Right lobe of liver (tissue), 4 donors: ENCODE measurements at regions not wholly inside any gene's neighbourhood (a gene's known extent, or its start where the extent isn't known, plus 50 kb on each side); places are given as distances from the start of the nearest gene placed in this dataset.

Source experiments
- CTCF ChIP-seq, 4 donors: fragments of 200-600 bp in 3 of 4; fragments of 450-650 bp in 1 of 4; IDR thresholded peaks; one replicate each; pipeline versions ENCODE4 v1.5.1 to v1.8.0; 2016 to 2022; ENCODE audit warnings: antibody characterized with exemption in 4 of 4, mild to moderate bottlenecking in 2 of 4
- POLR2A ChIP-seq: fragments of 450-650 bp; IDR thresholded peaks from one replicate; pipeline ENCODE4 v1.6.1; 2017; ENCODE audit warnings: antibody characterized with exemption, mild to moderate bottlenecking
- donor health status: DM: no; HTN: no; CAD: no.
- donor health status: DM: no; HTN: no; CAD: no.
- donor health status: DM: no; HTN: yes; CAD: no.

GRCh38 chr5:77845324-77845646 is 69.1 kb upstream of the TBCA start:
- TF ChIP-seq CTCF (IDR thresholded peaks at IDR 0.05) (no peak), POLR2A (no peak)
